Fibroblast of lung (primary cell): ENCODE measurements at regions not wholly inside any gene's neighbourhood (a gene's known extent, or its start where the extent isn't known, plus 50 kb on each side); places are given as distances from the start of the nearest gene placed in this dataset.

Experiments used
- DNase-seq, 2 donors: peaks; one replicate each; pipeline versions ENCODE4 v3.0.0 to v3.0.0-alpha.2; 2010; ENCODE audit warnings: low read depth in 2 of 2
- H2AFZ ChIP-seq: 2 replicates; pipeline ENCODE4 v1.5.1; 2012; ENCODE audit warnings: low read length, control low read depth, inconsistent platforms
- H3K27ac ChIP-seq: 2 replicates; pipeline ENCODE4 v1.5.1; 2011; ENCODE audit warnings: low read length, control low read depth; ENCODE audit not compliant: insufficient read depth
- H3K27me3 ChIP-seq: 2 replicates; pipeline ENCODE4 v1.5.1; 2011; ENCODE audit warnings: mild to moderate bottlenecking, low read length; ENCODE audit not compliant: control insufficient read depth, insufficient read depth
- H3K36me3 ChIP-seq: 2 replicates; pipeline ENCODE4 v1.5.1; 2011; ENCODE audit warnings: low read length; ENCODE audit not compliant: control insufficient read depth, insufficient read depth
- H3K4me1 ChIP-seq: 2 replicates; pipeline ENCODE4 v1.5.1; 2011; ENCODE audit warnings: low read length; ENCODE audit not compliant: control insufficient read depth, insufficient read depth; ENCODE audit errors: extremely low read depth
- H3K4me2 ChIP-seq: 2 replicates; pipeline ENCODE4 v1.5.1; 2011; ENCODE audit warnings: low read length, control low read depth; ENCODE audit not compliant: insufficient read depth; ENCODE audit errors: extremely low read depth
- H3K4me3 ChIP-seq, 4 experiments: fragments of 200-600 bp in 1 of 4; sonication (generic) in 1 of 4; replicated peaks in 1 of 4; 2 replicates each; pipeline ENCODE4 v1.5.1; 2011 to 2016; ENCODE audit warnings: low read length in 4 of 4, low read depth in 3 of 4, mild to moderate bottlenecking in 3 of 4, control low read depth in 2 of 4, inconsistent platforms in 1 of 4, mixed read lengths in 1 of 4; ENCODE audit not compliant: insufficient read depth in 1 of 4; ENCODE audit errors: control extremely low read depth in 1 of 4
- H3K79me2 ChIP-seq: 2 replicates; pipeline ENCODE4 v1.5.1; 2012; ENCODE audit warnings: mild to moderate bottlenecking, low read length, inconsistent platforms; ENCODE audit not compliant: control insufficient read depth, insufficient read depth
- H3K9ac ChIP-seq: 2 replicates; pipeline ENCODE4 v1.5.1; 2011; ENCODE audit warnings: mild to moderate bottlenecking, low read length, control low read depth; ENCODE audit not compliant: insufficient read depth
- H3K9me3 ChIP-seq: 2 replicates; pipeline ENCODE4 v1.5.1; 2012; ENCODE audit warnings: low read depth, low read length; ENCODE audit not compliant: control insufficient read depth, insufficient read depth
- H4K20me1 ChIP-seq: 2 replicates; pipeline ENCODE4 v1.5.1; 2011; ENCODE audit warnings: low read length; ENCODE audit not compliant: control insufficient read depth, insufficient read depth; ENCODE audit errors: extremely low read depth
- CTCF ChIP-seq, 2 donors: IDR thresholded peaks in 1 of 2; conservative IDR thresholded peaks in 1 of 2; 1 replicate in 1 of 2; 2 replicates in 1 of 2; pipeline ENCODE4 v1.5.1; 2011 to 2012; ENCODE audit warnings: low read length in 2 of 2, control low read depth in 1 of 2, inconsistent platforms in 1 of 2, low read depth in 1 of 2, mild to moderate bottlenecking in 1 of 2
- EZH2 ChIP-seq: IDR thresholded peaks from 2 replicates; pipeline ENCODE4 v1.5.1; 2012; ENCODE audit warnings: low read length, control low read depth, mild to moderate bottlenecking; ENCODE audit errors: missing control alignments

- no peaks in the 10 kb centered on the region for H3K4me1 ChIP-seq
- no peak overlapping the region for H3K9ac ChIP-seq
- H2AFZ ChIP-seq, result no peak overlapping the region
- no peak overlapping the region for H3K4me2 ChIP-seq
- H4K20me1 ChIP-seq, result no peaks in the 10 kb centered on the region
- H3K27me3 ChIP-seq, result no peaks in the 10 kb centered on the region
- H3K79me2 ChIP-seq, result no peaks in the 10 kb centered on the region
- TF ChIP-seq EZH2 (no peak), CTCF (conservative IDR thresholded peaks at IDR 0.05 in 1 of 2, IDR thresholded peaks at IDR 0.05 in 1 of 2; ENCODE audit: low read depth in 1 of 2, low read length in 2 of 2) (no peak)
- no peak overlapping the region for H3K27ac ChIP-seq
- no peaks in the 10 kb centered on the region for H3K9me3 ChIP-seq
- DNase-seq, result no peak
- no peaks in the 10 kb centered on the region for H3K36me3 ChIP-seq
- no peak overlapping the region for H3K4me3 ChIP-seq
Observed at GRCh38 chr13:112209711-112210110, 142.8 kb downstream of the SOX1 start.

GRCh38 chr13:112210371-112210770, 143.4 kb downstream of the SOX1 start:
- no peaks in the 10 kb centered on the region for H3K4me1 ChIP-seq
- H3K79me2 ChIP-seq, result no peaks in the 10 kb centered on the region
- H3K9me3 ChIP-seq, result no peaks in the 10 kb centered on the region
- H3K27ac ChIP-seq, result no peak overlapping the region
- H3K9ac ChIP-seq, result no peak overlapping the region
- DNase-seq, result no peak
- no peaks in the 10 kb centered on the region for H3K36me3 ChIP-seq
- H3K4me2 ChIP-seq, result no peak overlapping the region
- no peaks in the 10 kb centered on the region for H3K27me3 ChIP-seq
- no peak overlapping the region for H3K4me3 ChIP-seq
- H4K20me1 ChIP-seq, result no peaks in the 10 kb centered on the region
- TF ChIP-seq CTCF (conservative IDR thresholded peaks at IDR 0.05 in 1 of 2, IDR thresholded peaks at IDR 0.05 in 1 of 2; ENCODE audit: low read depth in 1 of 2, low read length in 2 of 2), result no peak
- TF ChIP-seq EZH2, result no peak
- no peak overlapping the region for H2AFZ ChIP-seq

- H3K79me2 ChIP-seq, result no peaks in the 10 kb centered on the region
- no peaks in the 10 kb centered on the region for H3K4me1 ChIP-seq
- no peak overlapping the region for H3K27ac ChIP-seq
- no peak overlapping the region for H3K4me2 ChIP-seq
- H3K27me3 ChIP-seq, result no peaks in the 10 kb centered on the region
- peaks cover 2% of the 10 kb centered on the region for H3K9me3 ChIP-seq
- no peak for TF ChIP-seq CTCF (conservative IDR thresholded peaks at IDR 0.05 in 1 of 2, IDR thresholded peaks at IDR 0.05 in 1 of 2; ENCODE audit: low read depth in 1 of 2, low read length in 2 of 2)
- no peak for TF ChIP-seq EZH2
- no peaks in the 10 kb centered on the region for H4K20me1 ChIP-seq
- no peak overlapping the region for H2AFZ ChIP-seq
- H3K4me3 ChIP-seq, result no peak overlapping the region
- H3K9ac ChIP-seq, result no peak overlapping the region
- no peak for DNase-seq
- no peaks in the 10 kb centered on the region for H3K36me3 ChIP-seq
Observed at GRCh38 chr13:112212533-112212932, 145.6 kb downstream of the SOX1 start.
